Heart left ventricle (tissue), 16 donors: ENCODE measurements at regions not wholly inside any gene's neighbourhood (a gene's known extent, or its start where the extent isn't known, plus 50 kb on each side); places are given as distances from the start of the nearest gene placed in this dataset.

Experiments
- ATAC-seq, 4 donors: fragments of 200-7000 bp; cut with Tn5 transposase; one replicate each; pipeline ENCODE4 v1.9.1; 2020 to 2022; ENCODE audit warnings: moderate library complexity in 4 of 4, mild to moderate bottlenecking in 3 of 4, moderate number of reproducible peaks in 1 of 4
- DNase-seq, 5 donors: peaks; one replicate each; pipeline ENCODE4 v3.0.0-alpha.2; 2020
- H3K27ac ChIP-seq, 12 donors: fragments of 200-600 bp; sonication (generic) in 4 of 12; one replicate each; pipeline versions ENCODE4 v1.5.0 to v1.8.0; 2016 to 2022; ENCODE audit warnings: mild to moderate bottlenecking in 2 of 12
- H3K27me3 ChIP-seq, 9 donors: fragments of 200-600 bp; sonication (generic) in 2 of 9; one replicate each; pipeline versions ENCODE4 v1.5.1 to v1.8.0; 2016 to 2022; ENCODE audit warnings: mild to moderate bottlenecking in 3 of 9
- H3K36me3 ChIP-seq, 9 donors: fragments of 200-600 bp; sonication (generic) in 2 of 9; one replicate each; pipeline versions ENCODE4 v1.5.0 to v1.8.0; 2018 to 2022; ENCODE audit warnings: mild to moderate bottlenecking in 2 of 9
- H3K4me1 ChIP-seq, 12 donors: fragments of 200-600 bp; sonication (generic) in 4 of 12; one replicate each; pipeline versions ENCODE4 v1.5.0 to v1.8.0; 2016 to 2022; ENCODE audit warnings: mild to moderate bottlenecking in 3 of 12
- H3K4me3 ChIP-seq, 12 donors: fragments of 200-600 bp; sonication (generic) in 4 of 12; one replicate each; pipeline versions ENCODE4 v1.5.0 to v1.8.0; 2017 to 2022; ENCODE audit warnings: mild to moderate bottlenecking in 9 of 12, moderate library complexity in 4 of 12
- H3K9me3 ChIP-seq, 12 donors: fragments of 200-600 bp; sonication (generic) in 4 of 12; one replicate each; pipeline versions ENCODE4 v1.5.0 to v1.8.0; 2016 to 2022; ENCODE audit warnings: mild to moderate bottlenecking in 1 of 12
- CTCF ChIP-seq, 12 donors: fragments of 200-600 bp; sonication (generic) in 4 of 12; IDR thresholded peaks; one replicate each; pipeline versions ENCODE4 v1.5.0 to v1.8.0; 2018 to 2022; ENCODE audit warnings: antibody characterized with exemption in 12 of 12, mild to moderate bottlenecking in 5 of 12
- POLR2A ChIP-seq, 2 donors: fragments of 450-650 bp; IDR thresholded peaks; one replicate each; pipeline ENCODE4 v1.6.1; 2017; ENCODE audit warnings: antibody characterized with exemption in 2 of 2, mild to moderate bottlenecking in 2 of 2, moderate library complexity in 2 of 2
- whole genome bisulfite sequencing, 4 donors: extraction: QIAGEN DNeasy Blood & Tissue Kit in 2 of 4; methylation state at CpG; one replicate each; pipeline versions ENCODE4 v1.1.5 to v1.1.7; 2013 to 2018; 5-methylcytosine and 5-hydroxymethylcytosine counted together
- intact Hi-C, 10 donors: fragments of 100-400 bp; cut with DNase I; formaldehyde crosslinking; loops; one replicate each; pipeline versions ENCODE4 v1.11.1 to v1.14.2; 2022
- donor health status: ischemic (EF 13 %, LVEDD 7.1; RV severe dilation, severe dysfunction).
- donor health status: healthy with polysubstance abuse.
- donor health status: DM: no; HTN: yes; CAD: no.
- donor health status: DM: no; HTN: no; CAD: no.
- donor health status: ischemic (EF 25% LVEDD 6.9; RV normal size, moderate dysfunction).
- donor health status: ischemic (EF 25% LVEDD 5.7; RV mildly dilated, moderate dysfunction).
- donor health status: healthy.
- donor health status: DM: yes; HTN: yes; CAD: no.
- donor health status: ischemic (EF 35%, LVEDD 5.7; RV mildly dilated, moderate dysfunction).
- donor health status: nonischemic (EF 11% LVEDD 7.7; RV severe dilation, severe dysfunction).
- donor health status: DM: yes; HTN: yes; CAD: no.
- donor health status: PGD.
- donor health status: ischemic (EF 29% LVEDD 5.4; RV normal size, mild dysfunction).
- donor health status: nonischemic (EF 23%, LVEDD 6.1; RV moderate dilation, normal function).

DNA sequence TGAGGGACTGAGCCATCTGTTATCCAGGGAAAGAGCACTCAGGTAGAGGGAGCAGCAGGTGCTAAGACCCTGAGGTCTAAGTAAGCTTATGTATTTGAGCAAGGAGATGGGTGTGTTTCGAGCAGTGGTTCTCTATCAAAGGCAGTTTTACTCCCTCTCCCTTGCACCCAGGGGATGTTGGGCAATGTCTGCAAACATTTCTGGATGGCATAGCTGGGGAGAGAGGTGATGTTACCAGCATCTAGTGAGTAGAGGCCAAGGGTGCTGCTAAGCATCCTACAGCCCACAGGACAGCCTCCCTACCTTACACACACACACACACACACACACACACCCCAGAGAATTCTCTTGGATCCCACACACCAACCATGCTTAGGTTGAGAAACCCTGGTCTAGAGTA, 221.0 kb upstream of the PWP1 start:
- DNase-seq (no peak), ATAC-seq (no peak)
- H3K9me3 ChIP-seq, result no peaks in the 10 kb centered on the region
- no peak for TF ChIP-seq POLR2A (IDR thresholded peaks at IDR 0.05)
- no peak for TF ChIP-seq CTCF (IDR thresholded peaks at IDR 0.05)
- no peaks in the 10 kb centered on the region for H3K27me3 ChIP-seq
- H3K36me3 ChIP-seq, result no peaks in the 10 kb centered on the region
- H3K27ac ChIP-seq, result no peak overlapping the region
- intact Hi-C loops, result no loop called here
- WGBS, 4 donors, result 86 to 100% (median 89%) methylated on average over 1 of the region's 1 CpG
- peaks cover 0 to 8% (median 0%) of the 10 kb centered on the region in 12 donors for H3K4me1 ChIP-seq
- no peak overlapping the region for H3K4me3 ChIP-seq

GRCh38 chr12:107465625-107466024, 220.0 kb upstream of the PWP1 start:
- Histone ChIP-seq H3K36me3 (no peaks in the 10 kb centered on the region), H3K4me3 (no peak overlapping the region), H3K4me1 (peaks cover 0 to 8% (median 0%) of the 10 kb centered on the region in 12 donors), H3K27me3 (no peaks in the 10 kb centered on the region), H3K27ac (no peak overlapping the region), H3K9me3 (no peaks in the 10 kb centered on the region)
- no peak for ATAC-seq
- TF ChIP-seq POLR2A (IDR thresholded peaks at IDR 0.05) (no peak), CTCF (IDR thresholded peaks at IDR 0.05) (no peak)
- intact Hi-C loops, result no loop called here
- 77 to 84% (median 79%) methylated on average over 11 of the region's 11 CpGs for WGBS, 4 donors
- DNase-seq, result no peak

GRCh38 chr12:107467716-107468115, 217.9 kb upstream of the PWP1 start:
- H3K27me3 ChIP-seq, result no peaks in the 10 kb centered on the region

DNA sequence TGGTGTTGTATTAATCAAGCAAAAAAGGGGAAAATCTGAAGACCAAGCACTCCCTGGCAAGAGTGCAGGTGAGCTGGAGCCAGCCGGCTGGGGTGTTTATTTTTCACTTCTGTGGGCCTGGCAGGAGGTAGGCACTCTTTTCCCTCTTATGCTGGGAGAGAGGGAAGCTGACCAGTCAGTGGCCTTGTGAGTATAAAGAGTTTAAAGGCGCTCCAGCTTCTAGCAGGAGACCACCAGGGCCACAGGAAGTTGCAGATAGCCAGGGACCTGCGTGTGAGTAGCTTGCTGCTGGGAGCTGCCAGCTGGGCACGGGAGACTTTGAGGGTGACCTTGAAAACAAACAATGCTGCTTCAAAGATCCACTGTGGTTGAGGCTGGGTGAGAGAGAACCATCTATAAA, 217.4 kb upstream of the PWP1 start:
- 19 to 33% (median 22%) methylated on average over 4 of the region's 4 CpGs for WGBS, 4 donors
- Histone ChIP-seq H3K27ac (no peak overlapping the region), H3K9me3 (no peaks in the 10 kb centered on the region), H3K36me3 (no peaks in the 10 kb centered on the region), H3K27me3 (no peaks in the 10 kb centered on the region), H3K4me1 (peaks cover 0 to 3% (median 0%) of the 10 kb centered on the region in 12 donors), H3K4me3 (no peak overlapping the region)
- intact Hi-C loops, result no loop called here
- TF ChIP-seq POLR2A (IDR thresholded peaks at IDR 0.05), result no peak
- TF ChIP-seq CTCF (IDR thresholded peaks at IDR 0.05), result no peak
- ATAC-seq (peak in 1 of 4 donors; percentile 16), DNase-seq (no peak)

More at GRCh38 chr12:107467716-107468115, 217.9 kb upstream of the PWP1 start:
- Histone ChIP-seq H3K27ac (no peak overlapping the region), H3K36me3 (no peaks in the 10 kb centered on the region), H3K4me3 (no peak overlapping the region), H3K4me1 (peaks cover 0 to 3% (median 0%) of the 10 kb centered on the region in 12 donors), H3K9me3 (no peaks in the 10 kb centered on the region)
- TF ChIP-seq CTCF (IDR thresholded peaks at IDR 0.05), result no peak
- no peak for TF ChIP-seq POLR2A (IDR thresholded peaks at IDR 0.05)
- ATAC-seq, result no peak
- no peak for DNase-seq
- intact Hi-C loops, result no loop called here
- 48 to 63% (median 62%) methylated on average over 6 of the region's 6 CpGs for WGBS, 4 donors
